ENCODE measurements at regions not wholly inside any gene's neighbourhood (a gene's known extent, or its start where the extent isn't known, plus 50 kb on each side); places are given as distances from the start of the nearest gene placed in this dataset.

DNA sequence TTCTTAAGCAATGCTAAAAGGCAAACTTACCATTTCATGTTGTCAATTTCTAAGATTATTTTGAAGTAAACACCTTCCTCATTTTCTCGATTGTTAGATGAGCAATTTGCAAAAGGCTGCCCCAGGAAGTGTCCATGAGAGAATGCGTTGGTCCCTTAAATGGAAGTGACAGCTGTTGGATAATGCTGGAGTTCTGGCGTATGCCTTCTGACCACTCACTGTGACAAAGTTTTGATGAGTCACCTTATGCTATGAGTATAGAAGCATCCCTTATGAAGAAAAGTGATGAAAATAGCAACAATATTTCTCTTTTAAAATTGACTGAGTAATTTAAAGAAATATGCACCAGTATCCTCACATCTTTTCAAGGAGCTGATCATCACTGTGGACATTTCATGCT lies 1497.5 kb downstream of the DPP10 start:
- ChIA-PET CTCF (no interaction called here), POLR2A (no interaction called here)
- Mint-ChIP-seq H3K9me3 (peaks cover 14% of the 10 kb centered on the region), H3K27me3 (no peaks in the 10 kb centered on the region), H3K27ac (no peak overlapping the region), H3K4me1 (ENCODE audit: low read depth) (no peaks in the 10 kb centered on the region), H3K36me3 (ENCODE audit: low read depth) (no peaks in the 10 kb centered on the region), H3K4me3 (no peak overlapping the region)
- TF ChIP-seq, protein P1, sequence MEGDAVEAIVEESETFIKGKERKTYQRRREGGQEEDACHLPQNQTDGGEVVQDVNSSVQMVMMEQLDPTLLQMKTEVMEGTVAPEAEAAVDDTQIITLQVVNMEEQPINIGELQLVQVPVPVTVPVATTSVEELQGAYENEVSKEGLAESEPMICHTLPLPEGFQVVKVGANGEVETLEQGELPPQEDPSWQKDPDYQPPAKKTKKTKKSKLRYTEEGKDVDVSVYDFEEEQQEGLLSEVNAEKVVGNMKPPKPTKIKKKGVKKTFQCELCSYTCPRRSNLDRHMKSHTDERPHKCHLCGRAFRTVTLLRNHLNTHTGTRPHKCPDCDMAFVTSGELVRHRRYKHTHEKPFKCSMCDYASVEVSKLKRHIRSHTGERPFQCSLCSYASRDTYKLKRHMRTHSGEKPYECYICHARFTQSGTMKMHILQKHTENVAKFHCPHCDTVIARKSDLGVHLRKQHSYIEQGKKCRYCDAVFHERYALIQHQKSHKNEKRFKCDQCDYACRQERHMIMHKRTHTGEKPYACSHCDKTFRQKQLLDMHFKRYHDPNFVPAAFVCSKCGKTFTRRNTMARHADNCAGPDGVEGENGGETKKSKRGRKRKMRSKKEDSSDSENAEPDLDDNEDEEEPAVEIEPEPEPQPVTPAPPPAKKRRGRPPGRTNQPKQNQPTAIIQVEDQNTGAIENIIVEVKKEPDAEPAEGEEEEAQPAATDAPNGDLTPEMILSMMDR (IDR thresholded peaks at IDR 0.05): no peak
- DNase-seq (no peak), ATAC-seq (no peak)
- intact Hi-C loops (cut with micrococcal nuclease): no loop called here

DNA sequence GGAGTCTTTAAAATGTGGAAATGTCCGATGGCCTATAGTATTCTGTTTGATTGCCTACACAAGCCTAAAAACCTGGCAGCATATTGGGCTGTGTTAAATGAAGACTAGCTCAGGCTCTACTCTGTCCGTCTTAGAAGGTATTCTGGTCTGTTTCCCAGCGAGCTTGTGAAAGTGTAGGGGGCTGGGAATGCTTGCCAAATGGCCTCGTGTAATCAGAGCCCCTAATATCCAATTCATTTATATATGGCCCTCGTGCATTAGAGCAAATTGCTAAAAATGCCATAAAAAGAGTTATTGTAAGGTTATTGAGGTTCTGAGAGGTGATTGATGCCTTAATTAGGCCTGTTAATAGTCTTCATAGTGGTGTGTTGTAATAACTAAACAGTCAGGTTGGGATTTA lies 1500.4 kb downstream of the DPP10 start:
- Mint-ChIP-seq H3K27me3 (no peaks in the 10 kb centered on the region), H3K4me1 (ENCODE audit: low read depth) (no peaks in the 10 kb centered on the region), H3K9me3 (peaks cover 12% of the 10 kb centered on the region), H3K36me3 (ENCODE audit: low read depth) (no peaks in the 10 kb centered on the region), H3K27ac (no peak overlapping the region), H3K4me3 (no peak overlapping the region)
- TF ChIP-seq, protein P1 (IDR thresholded peaks at IDR 0.05): no peak
- ChIA-PET CTCF (no interaction called here), POLR2A (no interaction called here)
- ATAC-seq: no peak
- intact Hi-C loops (cut with micrococcal nuclease): no loop called here
- no peak for DNase-seq

DNA sequence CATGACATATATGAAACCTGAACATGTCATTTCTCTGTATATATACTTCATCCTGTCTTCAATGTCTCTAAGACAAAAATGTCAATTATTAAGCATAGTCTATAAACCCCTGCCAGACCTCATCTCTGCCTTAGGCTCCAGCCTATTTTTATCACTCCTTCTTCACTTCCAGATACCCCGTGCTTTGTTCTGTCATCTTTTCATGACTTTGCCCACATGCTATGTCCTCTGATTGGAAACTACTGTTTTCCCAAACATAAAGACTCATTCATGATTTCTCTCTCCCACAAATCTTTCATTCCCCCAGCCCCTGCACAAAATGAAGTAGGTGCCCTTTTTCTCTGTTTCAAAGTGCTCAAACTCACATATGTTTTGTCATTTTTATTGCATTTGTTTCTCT lies 1503.9 kb downstream of the DPP10 start:
- no peaks in the 10 kb centered on the region for H3K36me3 Mint-ChIP-seq (ENCODE audit: low read depth)
- CTCF ChIA-PET: no interaction called here
- no peak overlapping the region for H3K27ac Mint-ChIP-seq
- no peaks in the 10 kb centered on the region for H3K4me1 Mint-ChIP-seq (ENCODE audit: low read depth)
- POLR2A ChIA-PET: no interaction called here
- DNase-seq (no peak), ATAC-seq (no peak)
- peaks cover 21% of the 10 kb centered on the region for H3K9me3 Mint-ChIP-seq
- intact Hi-C loops (cut with micrococcal nuclease): no loop called here
- TF ChIP-seq, protein P1 (IDR thresholded peaks at IDR 0.05): no peak
- H3K27me3 Mint-ChIP-seq: no peaks in the 10 kb centered on the region
- no peak overlapping the region for H3K4me3 Mint-ChIP-seq

DNA sequence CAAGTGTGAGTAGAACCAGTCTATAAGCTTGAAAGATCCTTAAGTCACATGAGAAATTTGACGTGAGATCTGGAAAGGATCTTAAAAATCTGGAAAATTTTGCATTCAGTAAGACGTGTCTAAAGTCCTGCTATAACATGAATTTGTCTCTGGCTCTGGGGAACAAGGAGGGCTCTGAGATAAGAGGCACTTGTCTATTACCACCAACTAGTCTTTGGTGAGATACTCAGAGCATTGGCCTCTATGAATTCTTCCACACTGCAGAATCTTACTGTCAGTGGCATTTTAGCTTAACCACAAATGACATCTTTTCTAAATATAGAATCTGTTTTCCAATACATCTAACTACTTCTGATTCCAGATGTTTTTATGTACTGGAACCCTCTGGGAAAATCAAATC lies 1504.5 kb downstream of the DPP10 start:
- H3K4me1 Mint-ChIP-seq (ENCODE audit: low read depth): no peaks in the 10 kb centered on the region
- TF ChIP-seq, protein P1 (IDR thresholded peaks at IDR 0.05): no peak
- intact Hi-C loops (cut with micrococcal nuclease): no loop called here
- ChIA-PET CTCF (no interaction called here), POLR2A (no interaction called here)
- no peaks in the 10 kb centered on the region for H3K27me3 Mint-ChIP-seq
- peaks cover 21% of the 10 kb centered on the region for H3K9me3 Mint-ChIP-seq
- H3K27ac Mint-ChIP-seq: no peak overlapping the region
- no peak for ATAC-seq
- no peaks in the 10 kb centered on the region for H3K36me3 Mint-ChIP-seq (ENCODE audit: low read depth)
- DNase-seq: no peak
- H3K4me3 Mint-ChIP-seq: no peak overlapping the region

DNA sequence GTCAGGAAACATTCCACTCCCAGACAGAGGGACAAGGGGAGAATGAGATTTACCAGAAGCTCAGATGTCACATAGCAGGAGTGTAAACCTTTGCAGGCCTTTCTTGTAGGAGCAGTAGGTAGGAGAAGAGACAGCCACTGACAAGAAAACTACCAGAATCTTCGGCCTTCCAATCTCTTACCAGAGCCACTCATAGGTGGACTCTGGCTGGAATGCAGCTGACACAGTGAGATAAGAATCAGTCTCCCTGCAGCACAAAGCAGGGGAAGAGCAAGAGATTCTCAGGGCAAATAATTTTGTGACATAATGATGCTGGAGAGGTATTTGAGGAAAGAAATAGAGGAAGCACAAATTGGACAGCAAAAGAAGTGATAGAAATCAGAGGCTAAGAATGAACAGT lies 1534.5 kb downstream of the DPP10 start:
- no peaks in the 10 kb centered on the region for H3K4me1 Mint-ChIP-seq (ENCODE audit: low read depth)
- DNase-seq (no peak), ATAC-seq (no peak)
- H3K4me3 Mint-ChIP-seq: no peak overlapping the region
- POLR2A ChIA-PET: no interaction called here
- CTCF ChIA-PET: no interaction called here
- H3K9me3 Mint-ChIP-seq: peaks cover 26% of the 10 kb centered on the region
- intact Hi-C loops (cut with micrococcal nuclease): no loop called here
- TF ChIP-seq, protein P1 (IDR thresholded peaks at IDR 0.05): no peak
- no peaks in the 10 kb centered on the region for H3K36me3 Mint-ChIP-seq (ENCODE audit: low read depth)
- no peaks in the 10 kb centered on the region for H3K27me3 Mint-ChIP-seq
- no peak overlapping the region for H3K27ac Mint-ChIP-seq
